NCI-H2081 treated with DMSO at 0.1 percent for 48 hours (cell line): ENCODE measurements at regions not wholly inside any gene's neighbourhood (a gene's known extent, or its start where the extent isn't known, plus 50 kb on each side); places are given as distances from the start of the nearest gene placed in this dataset.
"Not testable (repeated sequence)": the region's sequence is repeated elsewhere in the genome, so short reads cannot be mapped to it uniquely, and the experiment has no call there.

ENCODE experiments used
- DNase-seq: peaks from one replicate; lab custom pipeline; 2025; lab: John Stamatoyannopoulos, UW

DNA sequence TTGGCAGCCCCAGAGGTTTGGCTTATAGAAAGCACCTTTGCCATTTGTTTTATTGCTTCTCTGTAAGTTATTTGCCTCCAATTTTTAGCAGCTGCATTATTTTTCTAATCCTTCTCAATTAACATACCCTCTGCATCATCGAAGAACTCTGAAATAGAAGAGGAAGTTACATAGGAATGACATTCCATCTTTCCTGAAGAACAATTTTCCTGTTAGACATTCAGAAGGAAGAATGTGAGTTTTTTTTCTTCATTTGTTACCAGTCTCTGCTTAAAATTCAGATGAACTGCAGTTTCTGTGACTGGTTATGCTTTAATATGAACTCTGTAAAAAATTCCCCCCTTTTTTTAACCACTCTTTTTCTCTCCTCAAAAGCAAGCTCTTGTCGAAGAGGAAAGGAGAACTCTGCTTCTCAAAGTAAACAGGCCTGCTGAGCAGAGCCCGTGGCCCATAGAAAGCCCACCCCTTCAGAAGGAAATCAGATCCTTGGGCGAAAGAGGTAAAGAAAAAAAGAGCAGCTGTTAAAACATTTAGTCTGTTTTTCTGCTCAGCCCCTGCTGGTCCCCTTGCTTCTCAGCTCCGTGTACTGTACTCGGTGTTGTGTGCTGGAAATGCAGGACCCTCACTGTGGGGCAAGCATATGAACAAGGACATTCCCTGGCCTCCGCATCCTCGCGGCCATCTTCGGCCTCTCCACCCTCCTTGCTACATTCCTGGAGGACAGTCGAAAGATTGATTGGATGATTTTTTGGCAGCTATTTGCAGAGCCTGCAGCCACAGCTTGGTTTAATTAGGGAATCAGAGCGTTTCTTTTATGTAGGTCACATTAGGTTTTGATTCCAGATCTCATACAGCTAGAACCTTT lies 164.4 kb upstream of the LRIG3 start:
- DNase-seq, result no peak

DNA sequence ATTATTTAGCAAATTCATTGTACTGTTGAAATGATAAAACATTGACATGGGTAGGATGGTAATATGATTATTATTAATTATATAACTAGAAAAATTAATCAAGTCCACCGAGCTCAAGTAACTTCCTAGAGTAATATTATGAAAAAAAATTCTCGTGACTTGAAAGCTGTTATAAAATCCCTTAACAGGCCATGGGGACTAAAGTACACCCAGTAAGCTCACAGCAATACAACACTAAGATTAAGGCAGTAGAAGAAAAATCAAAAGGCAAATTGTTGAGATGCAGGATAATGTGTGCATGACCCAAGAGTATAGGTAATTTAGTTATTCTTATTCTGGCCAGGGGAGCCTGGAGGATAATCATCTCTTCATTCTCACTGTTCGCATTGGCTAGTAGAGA lies 162.6 kb upstream of the LRIG3 start:
- no peak for DNase-seq

DNA sequence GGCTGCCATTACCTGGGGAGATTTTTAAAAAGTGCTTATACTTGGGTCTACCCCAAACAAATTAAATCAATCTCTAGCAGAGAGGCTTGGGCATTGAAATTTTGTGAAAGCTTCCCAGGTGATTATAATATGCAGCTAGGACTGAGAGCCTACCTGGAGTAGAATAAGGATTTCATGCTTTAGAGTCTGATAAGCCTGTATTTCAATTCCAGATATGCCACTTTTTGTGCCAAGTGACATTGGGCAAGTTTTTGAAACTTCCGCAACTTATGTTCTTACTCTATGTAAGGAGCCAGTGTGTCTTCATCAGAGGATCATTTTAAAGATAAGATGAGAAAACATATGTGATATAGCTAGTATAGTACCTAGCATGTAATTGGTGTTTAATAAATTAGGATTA lies 159.8 kb upstream of the LRIG3 start:
- DNase-seq, result no peak

DNA sequence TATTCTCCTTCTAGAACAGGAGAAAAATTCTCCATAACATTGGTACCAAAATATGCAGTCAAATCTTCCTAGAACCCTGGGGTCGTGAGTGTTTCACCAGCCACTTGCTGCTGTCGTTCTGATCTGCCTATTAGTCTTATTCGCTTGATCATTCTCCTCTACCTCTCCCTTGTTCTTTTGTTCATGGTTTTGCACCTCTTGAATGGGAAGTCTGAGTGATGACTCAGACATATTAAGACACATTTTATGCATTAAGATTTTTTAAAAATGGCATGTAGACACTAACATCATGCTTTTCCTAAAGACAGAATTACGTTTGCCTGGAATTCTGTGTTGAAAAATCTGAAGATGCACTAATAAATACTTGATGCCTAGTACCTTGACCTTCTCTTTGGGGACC lies 159.2 kb upstream of the LRIG3 start:
- DNase-seq, result no peak

DNA sequence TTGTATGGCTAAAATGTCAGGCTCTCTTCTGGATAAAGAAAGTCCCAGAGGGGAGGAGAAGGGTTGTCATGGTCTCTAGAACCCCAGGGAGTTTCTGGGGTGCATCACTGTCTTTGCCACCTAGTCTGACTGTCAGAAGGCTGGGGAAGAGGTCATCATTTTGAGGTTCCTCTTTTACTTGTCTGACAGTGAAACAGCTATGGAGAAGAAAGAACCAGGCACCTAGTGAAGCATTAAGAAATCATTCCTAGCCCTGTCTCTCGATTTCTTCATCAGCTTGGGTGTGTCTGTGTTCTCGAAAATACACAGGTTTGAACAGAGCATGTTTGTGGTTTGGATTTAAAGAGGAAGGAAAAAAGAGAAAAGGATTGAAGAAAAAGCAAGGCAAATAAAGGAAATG lies 158.7 kb upstream of the LRIG3 start:
- DNase-seq, result no peak

DNA sequence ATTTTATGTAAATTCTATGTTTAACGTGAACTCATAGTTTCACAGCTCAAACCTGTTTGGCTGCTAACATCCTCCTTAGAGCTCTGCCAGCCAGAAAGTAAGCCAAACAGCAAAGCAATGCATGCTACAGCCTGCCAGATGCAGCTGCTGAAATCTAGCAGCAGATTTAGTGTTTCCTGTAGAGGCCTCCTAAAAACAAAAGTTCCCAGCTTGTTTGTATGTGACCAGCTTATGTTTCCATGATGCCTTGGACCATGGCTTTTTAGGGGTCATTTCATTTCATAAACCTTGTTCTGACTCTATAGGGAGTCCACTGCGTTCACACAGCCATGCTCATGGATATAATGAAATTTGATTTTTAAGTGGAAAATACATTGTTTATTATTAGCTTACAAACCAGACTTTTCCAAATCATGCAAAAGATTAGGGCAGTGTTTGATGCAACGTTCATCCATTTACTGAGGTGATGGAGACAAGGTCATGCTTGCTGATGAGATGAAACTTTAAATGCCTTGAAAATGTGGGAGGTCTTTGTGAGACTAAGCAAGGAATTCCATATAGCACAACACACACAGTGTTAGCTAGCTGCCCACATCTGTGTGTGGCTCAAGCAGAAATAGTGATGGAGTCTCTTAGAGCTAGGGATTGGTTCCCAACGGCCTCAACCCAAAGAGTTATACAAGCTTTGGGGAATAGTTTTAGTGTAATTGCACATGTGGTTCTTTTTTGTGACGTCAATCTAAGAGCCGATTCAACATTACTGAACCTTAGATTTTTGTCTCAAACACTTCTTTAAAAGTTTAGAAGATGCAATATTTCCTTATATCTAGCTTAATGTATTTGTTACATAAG lies 157.5 kb upstream of the LRIG3 start:
- DNase-seq, result no peak

DNA sequence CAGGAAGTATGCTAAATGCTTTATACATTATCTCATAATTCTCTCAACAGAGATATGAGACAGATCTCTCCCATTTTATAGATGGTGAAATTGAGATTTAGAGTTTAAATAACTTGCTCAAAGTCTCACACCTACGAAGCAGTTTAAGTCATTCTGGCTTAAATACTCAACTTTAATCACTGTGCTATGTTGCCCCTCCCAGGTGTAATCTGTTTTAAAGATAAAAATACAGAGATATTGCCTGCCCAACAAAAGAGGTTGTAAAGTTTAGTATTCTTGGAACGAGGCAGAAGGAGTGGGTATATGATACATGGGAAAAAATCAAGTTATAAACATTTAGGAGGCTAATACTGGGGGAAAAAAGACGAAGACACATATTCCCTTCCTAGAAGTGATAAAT lies 156.8 kb upstream of the LRIG3 start:
- DNase-seq, result no peak

DNA sequence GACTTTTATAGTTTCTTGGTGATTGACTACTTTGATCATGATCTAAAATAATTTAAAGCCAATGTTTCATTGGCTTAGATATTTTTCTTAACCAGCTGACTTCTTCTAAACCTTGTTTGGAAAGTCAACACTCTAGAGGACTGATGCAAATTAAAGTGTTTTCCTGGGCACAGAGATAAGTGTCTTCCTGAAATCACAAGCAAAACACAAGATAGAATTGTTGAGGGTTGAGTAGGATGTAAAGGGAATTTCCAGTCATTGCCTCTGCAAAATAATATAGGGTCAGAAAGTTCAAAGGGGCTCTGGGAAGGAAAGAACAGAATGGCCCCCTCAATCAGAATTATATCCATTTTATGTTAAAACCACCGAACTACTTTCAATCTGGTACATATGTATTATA lies 156.3 kb upstream of the LRIG3 start:
- no peak for DNase-seq

DNA sequence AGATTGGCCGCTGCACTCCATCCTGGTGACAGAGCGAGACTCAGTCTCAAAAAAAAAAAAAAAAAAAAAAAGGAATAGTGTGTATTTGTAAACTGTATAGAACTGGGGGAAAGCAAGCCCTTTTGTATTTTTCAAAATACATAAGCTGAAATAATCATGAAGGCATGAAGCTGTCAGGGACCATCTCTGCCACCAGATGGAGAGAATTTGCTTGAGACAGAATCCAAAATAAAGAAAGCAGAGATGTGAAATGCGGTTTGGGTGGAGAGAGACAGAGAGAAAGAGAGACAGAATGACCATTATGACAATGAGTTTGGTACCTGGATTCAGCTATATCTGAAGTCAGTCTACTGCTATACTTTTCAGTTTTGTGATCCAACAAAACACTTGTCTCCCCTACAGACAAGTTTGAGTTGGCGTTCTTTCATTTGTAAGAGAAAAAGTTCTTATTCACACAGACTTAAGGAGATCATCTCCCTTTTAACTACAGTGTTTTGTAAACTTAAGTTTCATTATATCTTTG lies 155.7 kb upstream of the LRIG3 start:
- no peak for DNase-seq

DNA sequence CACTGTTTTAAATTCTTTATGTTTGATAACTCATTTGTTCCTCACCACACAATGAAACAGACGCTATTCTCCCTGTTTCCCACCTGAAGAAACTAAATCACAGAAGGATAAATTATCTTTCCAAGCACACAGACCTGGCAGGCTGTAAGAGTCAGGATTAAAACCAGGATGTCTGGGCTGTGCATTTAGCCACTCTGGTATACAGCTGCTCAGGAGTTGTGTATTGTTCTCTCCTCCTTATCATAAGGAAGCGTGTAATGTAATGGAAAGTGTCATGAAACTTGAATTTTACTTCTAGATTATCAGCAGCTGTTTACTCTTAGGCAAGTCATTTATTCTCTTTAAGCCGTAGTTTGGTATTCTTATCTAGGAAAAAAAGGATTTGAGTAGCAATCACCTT lies 154.8 kb upstream of the LRIG3 start:
- no peak for DNase-seq

DNA sequence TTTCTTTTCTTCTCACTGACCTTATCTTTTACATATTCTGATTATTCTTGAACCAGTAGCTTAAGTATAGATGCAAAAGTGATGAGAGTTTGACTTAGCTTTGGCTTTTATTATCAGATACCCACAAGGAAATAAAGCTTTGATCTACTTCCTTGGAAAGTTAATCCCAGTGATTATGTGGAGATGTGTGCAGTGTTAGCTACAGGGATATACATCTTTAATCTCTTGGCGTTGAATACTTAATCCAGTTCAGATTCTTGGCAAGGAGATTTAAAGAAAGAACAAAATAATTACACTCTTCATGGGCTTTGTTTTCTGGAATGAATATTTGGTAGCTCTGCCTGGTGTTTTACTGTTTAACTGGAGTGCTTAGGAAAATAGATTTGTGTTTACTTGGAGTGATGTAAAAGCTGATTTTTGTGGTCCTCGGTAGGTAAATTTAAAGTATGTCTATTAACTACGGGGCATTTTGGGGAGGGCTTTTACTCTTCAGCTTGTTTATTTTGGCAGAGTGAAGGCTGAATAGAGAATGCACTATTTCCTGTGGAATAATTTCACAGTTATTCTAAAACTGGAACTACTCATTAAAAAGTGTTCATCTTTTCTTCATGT lies 150.1 kb upstream of the LRIG3 start:
- no peak for DNase-seq

DNA sequence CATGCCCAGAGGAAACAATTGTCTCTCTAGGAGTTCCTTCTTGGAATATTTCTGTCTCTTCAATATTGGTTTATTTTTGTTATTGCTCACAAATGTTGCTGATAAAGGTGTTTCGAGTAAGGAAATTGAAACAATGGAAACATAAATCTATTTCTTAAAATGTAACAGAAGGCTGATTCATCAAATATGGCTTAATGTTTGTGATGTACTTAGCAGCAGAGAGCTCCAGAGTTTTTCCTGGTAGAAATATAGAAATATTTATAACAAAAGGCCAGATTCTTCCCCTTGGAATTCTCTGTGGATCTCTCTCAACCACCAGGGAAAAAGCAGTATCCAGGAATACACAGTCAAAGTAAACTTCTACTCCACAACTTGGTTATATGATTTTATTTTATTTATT lies 149.2 kb upstream of the LRIG3 start:
- no peak for DNase-seq

DNA sequence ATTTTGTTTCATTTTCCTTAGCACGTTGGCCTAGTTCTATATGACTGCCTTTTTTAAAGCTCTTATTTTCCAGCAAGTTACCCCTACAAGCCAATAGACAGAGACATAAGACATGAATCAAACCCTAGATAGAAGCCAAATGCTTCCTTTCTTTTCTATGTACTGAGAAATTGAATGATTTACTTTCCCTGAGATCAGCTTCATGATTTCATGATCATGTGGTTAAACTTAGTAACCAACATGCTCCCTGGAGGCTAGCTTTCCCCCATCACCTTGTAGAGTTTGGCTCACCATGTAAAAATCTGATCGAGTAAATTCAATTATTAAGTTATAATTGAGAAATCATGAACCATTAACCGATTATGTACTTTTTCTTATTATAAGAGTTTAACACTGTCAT lies 148.1 kb upstream of the LRIG3 start:
- DNase-seq, result no peak

DNA sequence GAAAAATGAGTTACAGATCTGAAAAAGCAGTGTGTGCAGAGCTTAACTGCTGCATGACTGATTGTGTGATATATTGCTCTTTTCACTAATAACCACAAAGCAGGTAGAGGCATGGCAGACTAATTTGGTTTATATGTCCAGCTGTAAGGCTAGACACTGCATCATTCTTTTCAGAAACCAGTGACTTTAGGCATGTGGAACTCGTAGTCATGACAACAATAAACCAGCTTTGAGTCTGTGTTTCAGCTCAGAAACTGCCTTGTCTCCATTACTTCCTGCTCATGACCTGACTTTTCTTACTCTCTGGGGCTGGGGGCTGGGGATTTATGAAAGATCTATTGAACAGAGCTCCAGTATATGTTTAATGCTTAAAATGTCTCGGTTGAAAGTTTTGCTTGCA lies 146.8 kb upstream of the LRIG3 start:
- DNase-seq, result no peak

DNA sequence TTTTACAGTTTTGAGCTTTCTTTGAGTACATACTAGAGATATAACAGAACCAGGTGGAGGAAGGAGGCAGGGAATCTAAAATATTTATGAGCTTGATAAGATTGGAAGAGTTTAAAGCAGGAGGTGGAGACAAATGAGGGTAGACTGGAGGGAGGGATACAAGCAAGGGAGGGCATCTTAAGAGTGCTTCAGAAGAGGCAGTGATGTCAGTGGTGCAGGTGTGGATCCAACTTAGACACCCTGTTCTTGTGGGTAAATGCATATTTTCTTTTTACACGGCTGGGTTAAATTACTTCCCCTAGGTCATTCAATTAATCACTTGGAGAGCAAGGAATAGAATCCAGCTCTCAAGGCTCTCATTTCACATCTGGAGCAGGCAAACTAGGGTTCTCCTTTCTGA lies 146.1 kb upstream of the LRIG3 start:
- DNase-seq, result no peak

DNA sequence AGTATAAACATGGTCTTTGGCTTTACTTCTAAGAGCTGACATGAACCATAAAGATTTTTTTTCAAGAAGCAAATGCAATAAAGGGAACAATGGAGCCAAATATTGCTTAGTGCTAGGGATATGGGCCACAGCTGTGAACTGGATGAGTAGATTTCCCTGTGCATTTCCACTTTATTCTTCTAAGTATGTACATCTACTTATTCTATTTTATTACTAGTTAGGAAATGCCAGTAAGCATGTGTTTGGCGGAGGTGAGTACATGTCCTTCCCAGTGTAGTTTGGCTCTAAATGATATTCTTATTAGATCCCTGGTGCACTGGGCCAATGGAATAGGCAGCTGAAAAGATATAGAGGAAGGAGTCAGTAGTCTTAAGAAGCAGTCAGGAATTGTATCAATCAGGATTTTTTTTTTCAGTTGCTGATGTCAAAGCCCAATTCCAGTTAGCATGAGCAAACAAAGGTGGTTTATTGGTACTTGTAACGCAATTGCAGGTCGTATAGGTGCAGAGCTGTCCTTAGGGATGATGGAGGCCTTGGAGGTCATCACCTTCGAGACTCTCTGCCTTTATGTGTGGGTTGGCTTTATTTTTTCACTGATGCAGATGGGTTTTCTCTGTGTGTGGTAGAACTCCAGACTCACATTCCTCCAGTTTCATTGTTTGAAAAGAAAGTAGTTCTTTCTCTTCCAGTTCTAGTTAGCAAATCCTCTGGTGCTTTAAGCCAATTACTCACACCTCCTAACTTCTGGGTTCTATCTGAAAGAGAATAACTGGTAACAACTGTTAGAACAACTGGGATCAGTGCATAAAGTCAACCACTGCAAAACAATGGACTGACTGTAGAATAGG lies 139.0 kb upstream of the LRIG3 start:
- DNase-seq, result no peak

DNA sequence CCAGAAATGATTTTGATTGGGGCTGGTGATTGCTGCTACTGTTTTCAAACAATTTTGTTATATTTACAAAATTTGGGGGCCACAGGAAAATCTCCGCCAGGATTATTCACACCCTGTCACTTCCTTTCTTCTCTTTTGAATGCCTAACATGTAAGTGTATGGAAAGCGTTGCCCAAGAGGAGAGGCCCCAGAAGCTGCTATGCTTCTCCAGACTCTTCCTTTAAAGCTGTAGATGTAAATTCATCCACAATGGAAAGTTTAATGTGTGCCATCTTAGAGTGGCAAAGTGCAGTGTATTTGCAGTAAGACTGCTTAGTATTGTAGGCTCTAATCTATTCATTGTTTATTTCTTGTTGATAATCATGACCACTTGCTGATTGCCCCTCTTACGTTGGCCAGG lies 136.7 kb upstream of the LRIG3 start:
- no peak for DNase-seq

DNA sequence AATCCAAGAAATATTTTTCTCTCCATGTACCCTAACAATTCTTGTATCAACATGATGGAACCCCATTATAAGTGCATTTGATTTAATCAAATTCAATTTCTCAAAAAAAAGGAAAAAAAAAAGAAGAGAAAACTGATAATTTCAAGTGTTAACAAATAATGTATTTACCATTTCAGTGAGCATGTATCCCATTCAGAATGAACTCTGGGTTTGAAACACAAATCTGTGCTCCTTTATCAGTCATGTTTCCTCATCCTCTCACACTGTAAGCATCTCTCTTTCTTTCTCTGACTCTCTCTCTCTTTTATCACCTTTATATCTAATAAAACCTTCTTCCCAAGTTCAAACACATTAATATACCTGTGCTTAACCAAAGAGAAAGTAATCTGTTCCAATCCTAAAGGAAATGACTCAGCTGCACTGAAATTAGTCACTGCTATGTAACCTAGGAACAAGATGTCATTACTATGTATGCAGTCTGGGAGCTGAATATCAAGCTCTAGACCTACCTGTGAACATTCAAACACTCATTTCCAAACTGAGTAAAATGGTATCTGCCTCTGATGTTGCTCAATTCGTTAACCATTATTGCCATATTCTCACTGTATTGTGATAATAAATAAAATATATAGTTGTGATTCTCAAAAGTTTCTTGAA lies 135.0 kb upstream of the LRIG3 start:
- DNase-seq, result no peak

DNA sequence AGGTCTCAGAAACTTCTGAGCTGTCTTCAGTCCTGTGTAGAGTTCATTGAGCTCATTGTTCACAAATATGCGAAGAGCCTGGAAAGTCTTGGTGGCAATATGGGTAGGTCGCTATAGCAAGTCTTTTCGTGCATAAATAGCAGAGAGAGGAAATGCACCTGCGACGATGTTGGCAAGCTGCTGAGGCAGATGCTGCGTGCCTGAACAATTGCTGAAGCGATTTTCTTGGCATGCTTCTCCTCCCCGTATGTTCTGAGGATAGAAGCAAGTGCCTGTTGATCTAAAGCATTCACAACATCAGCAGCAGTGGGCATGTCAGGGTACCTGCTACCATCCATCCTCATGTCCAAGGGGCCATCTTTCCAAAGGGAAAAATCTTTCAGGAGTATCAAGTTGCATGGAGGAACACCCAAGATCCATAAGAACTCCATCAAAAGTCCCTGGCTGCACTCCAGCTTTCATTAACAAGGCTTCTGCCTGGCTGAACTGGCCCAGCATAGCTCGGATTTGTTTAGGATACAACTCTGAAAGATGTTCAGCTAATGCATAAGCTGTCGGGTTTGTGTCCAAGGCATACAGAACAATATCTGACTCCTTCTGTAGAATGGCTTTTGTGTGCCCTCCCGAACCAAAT lies 133.1 kb upstream of the LRIG3 start:
- not testable (repeated sequence) for DNase-seq

DNA sequence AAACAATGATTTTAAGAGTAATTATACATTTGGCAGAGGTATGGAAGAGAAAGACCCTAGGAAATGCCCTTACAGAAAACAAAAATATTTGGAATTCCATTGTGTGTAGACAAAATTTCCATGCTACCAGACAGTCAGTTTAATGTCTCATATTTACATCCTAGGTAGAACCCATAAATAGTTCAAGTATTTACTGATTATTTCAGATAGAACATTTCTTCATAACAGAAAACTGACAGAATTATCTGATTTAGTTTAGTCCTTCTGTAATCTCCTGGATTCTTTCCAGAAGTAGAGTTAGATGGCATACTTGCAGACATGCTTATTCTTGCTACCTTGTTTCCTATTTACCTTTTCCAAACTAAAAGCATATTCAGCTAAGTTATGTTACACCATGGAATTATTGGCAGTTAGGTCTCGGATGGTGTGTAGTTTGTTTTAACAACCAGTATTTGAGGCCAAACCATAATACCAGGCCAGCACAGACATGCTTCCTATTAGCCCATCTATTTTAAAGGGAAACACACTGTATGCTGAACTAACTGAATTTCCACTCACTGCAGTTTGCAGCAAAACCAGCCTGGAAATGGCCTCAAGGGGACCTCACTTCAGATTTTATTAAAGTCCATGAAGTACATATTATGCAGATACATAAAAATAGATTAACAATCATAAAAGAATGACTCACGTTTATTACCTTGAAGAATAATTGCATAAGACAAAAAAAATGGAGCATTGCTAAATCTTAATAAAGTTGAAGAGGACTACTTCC lies 126.6 kb upstream of the LRIG3 start:
- no peak for DNase-seq
